H1 (cell line): ENCODE measurements at regions not wholly inside any gene's neighbourhood (a gene's known extent, or its start where the extent isn't known, plus 50 kb on each side); places are given as distances from the start of the nearest gene placed in this dataset.
"Not testable (repeated sequence)": the region's sequence is repeated elsewhere in the genome, so short reads cannot be mapped to it uniquely, and the experiment has no call there.

Experiments
- CTCF ChIA-PET: fragments of 300-600 bp; sonication (Branson Sonifier 250); formaldehyde crosslinking; loops from one replicate; lab custom pipeline; 2021; ENCODE audit not compliant: partially characterized antibody; lab: Charles Lee
- POLR2A ChIA-PET: fragments of 300-600 bp; sonication (Branson Sonifier 250); formaldehyde crosslinking; loops from one replicate; lab custom pipeline; 2021; ENCODE audit warnings: inconsistent platforms; ENCODE audit not compliant: partially characterized antibody; lab: Charles Lee
- DNase-seq, 2 experiments: peaks; one replicate each; pipeline versions ENCODE4 v3.0.0 to v3.0.0-alpha.2; 2010 to 2022; ENCODE audit warnings: low spot score in 2 of 2, low read depth in 1 of 2, mixed read lengths in 1 of 2
- FAIRE-seq: peaks from 2 replicates; lab custom pipeline; 2011; peaks lifted over from hg19 to GRCh38; lab: Jason Lieb, UNC
- H2AFZ ChIP-seq: 2 replicates; pipeline ENCODE4 v1.8.1; 2012; ENCODE audit warnings: low read length, inconsistent platforms
- H2AK5ac ChIP-seq: 2 replicates; pipeline ENCODE4 v1.6.1; 2013; ENCODE audit warnings: low read depth, low read length
- H2BK120ac ChIP-seq: replicated peaks from 2 replicates; pipeline ENCODE3; 2013; ENCODE audit warnings: low read depth, low read length, inconsistent platforms
- H2BK12ac ChIP-seq: 2 replicates; pipeline ENCODE4 v1.6.1; 2013; ENCODE audit warnings: low read depth, low read length
- H2BK15ac ChIP-seq: 2 replicates; pipeline ENCODE4 v1.6.1; 2013; ENCODE audit warnings: low read length
- H2BK20ac ChIP-seq: 2 replicates; pipeline ENCODE4 v1.6.1; 2013; ENCODE audit warnings: low read length
- H2BK5ac ChIP-seq: 2 replicates; pipeline ENCODE4 v1.6.1; 2013; ENCODE audit warnings: low read depth, low read length
- H3K14ac ChIP-seq: 2 replicates; pipeline ENCODE4 v1.6.1; 2013; ENCODE audit warnings: inconsistent platforms; ENCODE audit not compliant: insufficient read length
- H3K18ac ChIP-seq: 2 replicates; pipeline ENCODE4 v1.6.1; 2013; ENCODE audit warnings: low read length; ENCODE audit errors: extremely low read depth
- H3K23ac ChIP-seq: 2 replicates; pipeline ENCODE4 v1.6.1; 2013; ENCODE audit warnings: inconsistent platforms; ENCODE audit not compliant: insufficient read length
- H3K23me2 ChIP-seq: 2 replicates; pipeline ENCODE4 v1.6.1; 2013; ENCODE audit warnings: low read depth, low read length
- H3K27ac ChIP-seq: 2 replicates; pipeline ENCODE4 v1.6.1; 2011; ENCODE audit warnings: low read depth, low read length, inconsistent platforms
- H3K27me3 ChIP-seq, 4 experiments: replicated peaks in 1 of 4; 1 replicate in 1 of 4; 2 replicates in 3 of 4; pipeline versions ENCODE4 v1.6.1 to v1.8.1; 2011 to 2013; ENCODE audit warnings: low read length in 3 of 4, mild to moderate bottlenecking in 3 of 4, inconsistent platforms in 2 of 4, mixed read lengths in 2 of 4, moderate library complexity in 1 of 4; ENCODE audit not compliant: control insufficient read depth in 3 of 4, insufficient read depth in 3 of 4; ENCODE audit errors: extremely low read depth in 1 of 4
- H3K36me3 ChIP-seq, 4 experiments: 2 replicates each; pipeline versions ENCODE4 v1.6.1 to v1.8.1; 2011 to 2013; ENCODE audit warnings: mild to moderate bottlenecking in 4 of 4, low read length in 3 of 4, moderate library complexity in 2 of 4, control low read depth in 1 of 4, inconsistent platforms in 1 of 4; ENCODE audit not compliant: insufficient read depth in 4 of 4, control insufficient read depth in 2 of 4
- H3K4ac ChIP-seq: replicated peaks from 2 replicates; pipeline ENCODE3; 2013; ENCODE audit warnings: low read length, low read depth, mixed read lengths, inconsistent platforms; ENCODE audit not compliant: insufficient read length
- H3K4me1 ChIP-seq, 4 experiments: replicated peaks in 1 of 4; 1 replicate in 1 of 4; 2 replicates in 3 of 4; pipeline versions ENCODE4 v1.6.1 to v1.8.1; 2011 to 2013; ENCODE audit warnings: low read length in 3 of 4, inconsistent platforms in 2 of 4, mixed read lengths in 1 of 4; ENCODE audit not compliant: insufficient read depth in 4 of 4, control insufficient read depth in 3 of 4
- H3K4me2 ChIP-seq, 2 experiments: 2 replicates each; pipeline versions ENCODE4 v1.6.1 to v1.8.1; 2011 to 2013; ENCODE audit warnings: low read depth in 2 of 2, low read length in 2 of 2, control low read depth in 1 of 2, inconsistent platforms in 1 of 2, mild to moderate bottlenecking in 1 of 2; ENCODE audit not compliant: insufficient read depth in 1 of 2
- H3K4me3 ChIP-seq, 4 experiments: fragments of 200-600, 300-600 bp in 1 of 4; sonication (generic), shearing (Covaris generic), sonication (Bioruptor Twin) in 1 of 4; 2 replicates each; pipeline versions ENCODE4 v1.5.1 to v1.8.1; 2011 to 2016; ENCODE audit warnings: low read length in 4 of 4, low read depth in 3 of 4, control low read depth in 2 of 4, inconsistent platforms in 2 of 4, mild to moderate bottlenecking in 2 of 4, mixed read lengths in 1 of 4, moderate library complexity in 1 of 4; ENCODE audit not compliant: insufficient read depth in 2 of 4; ENCODE audit errors: extremely low read depth in 1 of 4
- H3K56ac ChIP-seq: replicated peaks from 2 replicates; pipeline ENCODE3; 2013; ENCODE audit warnings: low read depth, mild to moderate bottlenecking, mixed read lengths, low read length, inconsistent platforms; ENCODE audit not compliant: insufficient read length
- H3K79me1 ChIP-seq: 2 replicates; pipeline ENCODE4 v1.6.1; 2013; ENCODE audit warnings: low read depth, low read length, control low read depth
- H3K79me2 ChIP-seq, 2 experiments: 2 replicates each; pipeline versions ENCODE4 v1.6.1 to v1.8.1; 2012 to 2013; ENCODE audit warnings: low read length in 2 of 2, mild to moderate bottlenecking in 2 of 2, inconsistent platforms in 1 of 2; ENCODE audit not compliant: insufficient read depth in 2 of 2, control insufficient read depth in 1 of 2
- H3K9ac ChIP-seq, 4 experiments: replicated peaks in 1 of 4; 1 replicate in 1 of 4; 2 replicates in 3 of 4; pipeline versions ENCODE4 v1.6.1 to v1.8.1; 2011 to 2013; ENCODE audit warnings: low read depth in 3 of 4, low read length in 3 of 4, control low read depth in 2 of 4, mild to moderate bottlenecking in 2 of 4, moderate library complexity in 2 of 4, inconsistent platforms in 1 of 4; ENCODE audit errors: extremely low read depth in 1 of 4
- H3K9me3 ChIP-seq, 2 experiments: 2 replicates each; pipeline versions ENCODE4 v1.6.1 to v1.8.1; 2012 to 2013; ENCODE audit warnings: mild to moderate bottlenecking in 2 of 2, moderate library complexity in 2 of 2, control low read depth in 1 of 2, inconsistent platforms in 1 of 2, low read depth in 1 of 2, low read length in 1 of 2, mixed read lengths in 1 of 2; ENCODE audit not compliant: insufficient read depth in 2 of 2
- H4K20me1 ChIP-seq, 2 experiments: replicated peaks in 1 of 2; 2 replicates each; pipeline versions ENCODE3 to v1.8.1; 2011 to 2013; ENCODE audit warnings: inconsistent platforms in 2 of 2, low read length in 2 of 2, mild to moderate bottlenecking in 1 of 2; ENCODE audit not compliant: insufficient read depth in 2 of 2, control insufficient read depth in 1 of 2
- H4K5ac ChIP-seq: 2 replicates; pipeline ENCODE4 v1.6.1; 2013; ENCODE audit warnings: low read length, low read depth, mixed read lengths, inconsistent platforms; ENCODE audit not compliant: insufficient read length
- H4K8ac ChIP-seq: 2 replicates; pipeline ENCODE4 v1.8.0; 2013; ENCODE audit warnings: mild to moderate bottlenecking, moderate library complexity, low read length, inconsistent platforms; ENCODE audit not compliant: insufficient read depth; ENCODE audit errors: extremely low read depth
- H4K91ac ChIP-seq: replicated peaks from 2 replicates; pipeline ENCODE3; 2013; ENCODE audit warnings: low read length, mixed read lengths, inconsistent platforms; ENCODE audit not compliant: insufficient read length
- WGBS, 2 experiments: shearing (Covaris generic) in 1 of 2; methylation state at CpG; one replicate each; pipeline versions ENCODE4 v1.1.6 to v1.1.7; 2013 to 2015; ENCODE audit warnings: low lambda C conversion rate in 2 of 2, mixed read lengths in 2 of 2, inconsistent platforms in 1 of 2, low coverage in 1 of 2, missing lambda C conversion rate in 1 of 2; ENCODE audit not compliant: insufficient replicate concordance in 2 of 2, insufficient coverage in 1 of 2, insufficient read length in 1 of 2; ENCODE audit errors: extremely low coverage in 1 of 2, missing lambda C conversion rate in 1 of 2; 5-methylcytosine and 5-hydroxymethylcytosine counted together

DNA sequence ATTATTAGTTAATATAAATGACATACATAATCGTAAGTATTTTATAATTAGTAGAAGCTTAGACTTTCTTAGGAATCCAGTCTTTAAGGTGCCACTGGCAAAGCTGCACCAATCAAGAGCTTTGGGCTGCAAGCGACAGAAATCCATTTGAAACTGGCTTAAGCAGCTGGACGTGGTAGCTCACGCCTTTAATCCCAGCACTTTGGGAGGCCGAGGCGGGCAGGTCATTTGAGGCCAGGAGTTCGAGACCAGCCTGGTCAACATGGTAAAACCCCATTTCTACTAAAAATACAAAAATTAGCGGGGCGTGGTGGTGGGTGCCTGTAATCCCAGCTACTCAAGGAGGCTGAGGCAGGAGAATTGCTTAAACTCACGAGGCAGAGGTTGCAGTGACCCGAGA lies 71.8 kb upstream of the HPCAL1 start:
- H4K20me1 ChIP-seq, H2AK5ac ChIP-seq, POLR2A ChIA-PET, FAIRE-seq, H3K56ac ChIP-seq, H3K79me1 ChIP-seq, H3K9ac ChIP-seq, H2AFZ ChIP-seq, H2BK120ac ChIP-seq, H2BK20ac ChIP-seq, H3K4me3 ChIP-seq, H4K5ac ChIP-seq, H3K4me1 ChIP-seq, H3K18ac ChIP-seq, H3K9me3 ChIP-seq, H3K4ac ChIP-seq, H3K4me2 ChIP-seq, H3K14ac ChIP-seq, H4K91ac ChIP-seq, H3K27ac ChIP-seq, H3K23me2 ChIP-seq, DNase-seq, H3K36me3 ChIP-seq, H3K79me2 ChIP-seq, H3K27me3 ChIP-seq, H4K8ac ChIP-seq, H2BK12ac ChIP-seq, H2BK5ac ChIP-seq, H2BK15ac ChIP-seq, H3K23ac ChIP-seq: not testable (repeated sequence)
- 94% methylated on average over 11 of the region's 11 CpGs; no CpG with 5 or more reads in 1 of the 2 experiments for WGBS, 2 experiments
- CTCF ChIA-PET = interaction anchor here (1.0 to 10.9 kb wide), 10 partner anchors 12 to 204 kb away, joined by 3 to 95 read pairs (median 10); no protein-coding TSS in a partner anchor
